OCI-LY7 (cell line): ENCODE measurements at regions not wholly inside any gene's neighbourhood (a gene's known extent, or its start where the extent isn't known, plus 50 kb on each side); places are given as distances from the start of the nearest gene placed in this dataset.

Experiments used
- CTCF ChIP-seq: fragments of 200-600 bp; sonication (generic); conservative IDR thresholded peaks from 2 replicates; pipeline ENCODE4 v1.5.1; 2014; ENCODE audit warnings: mild to moderate bottlenecking, antibody characterized with exemption, low read length, moderate library complexity, mixed read lengths
- EZH2phosphoT487 ChIP-seq: fragments of 200-600 bp; sonication (generic); IDR thresholded peaks from 2 replicates; pipeline ENCODE4 v1.6.1; 2018; ENCODE audit warnings: low read depth, borderline replicate concordance, mild to moderate bottlenecking, mixed run types, antibody characterized with exemption, low read length, moderate library complexity, mixed read lengths

GRCh38 chr6:84539122-84539856 lies 225.1 kb downstream of the TBX18 start:
- TF ChIP-seq CTCF (no peak), EZH2phosphoT487 (no peak)
